MG63 (cell line): ENCODE measurements at regions not wholly inside any gene's neighbourhood (a gene's known extent, or its start where the extent isn't known, plus 50 kb on each side); places are given as distances from the start of the nearest gene placed in this dataset.

ENCODE experiments used
- DNase-seq: peaks from one replicate; pipeline ENCODE4 v3.0.0-alpha.2; 2020
- H3K27me3 ChIP-seq: fragments of 250-450 bp; sonication (Bioruptor Pico); 2 replicates; pipeline ENCODE4 v1.5.1; 2020; ENCODE audit warnings: mild to moderate bottlenecking, moderate library complexity
- H3K36me3 ChIP-seq: fragments of 250-450 bp; sonication (Bioruptor Pico); 2 replicates; pipeline ENCODE4 v1.5.1; 2020; ENCODE audit warnings: mild to moderate bottlenecking, moderate library complexity
- H3K4me3 ChIP-seq: fragments of 250-450 bp; sonication (Bioruptor Pico); 2 replicates; pipeline ENCODE4 v1.5.1; 2020; ENCODE audit warnings: mild to moderate bottlenecking, moderate library complexity
- H3K9me3 ChIP-seq: fragments of 250-450 bp; sonication (Bioruptor Pico); 2 replicates; pipeline ENCODE4 v1.5.1; 2020; ENCODE audit warnings: mild to moderate bottlenecking, moderate library complexity

- Histone ChIP-seq H3K27me3 (no peaks in the 10 kb centered on the region), H3K4me3 (no peak overlapping the region), H3K9me3 (no peaks in the 10 kb centered on the region; the same call in 1 of the 2 replicates), H3K36me3 (no peaks in the 10 kb centered on the region)
- no peak for DNase-seq
Observed at GRCh38 chr2:157959249-157959648, 83.1 kb upstream of the ACVR1 start.

GRCh38 chr2:157957596-157957995 lies 81.5 kb upstream of the ACVR1 start:
- no peak overlapping the region for H3K4me3 ChIP-seq
- H3K36me3 ChIP-seq, result no peaks in the 10 kb centered on the region
- DNase-seq, result no peak
- H3K27me3 ChIP-seq, result no peaks in the 10 kb centered on the region
- no peaks in the 10 kb centered on the region; the same call in 1 of the 2 replicates for H3K9me3 ChIP-seq

GRCh38 chr2:157952558-157952957 lies 76.4 kb upstream of the ACVR1 start:
- no peaks in the 10 kb centered on the region for H3K9me3 ChIP-seq
- H3K27me3 ChIP-seq, result no peaks in the 10 kb centered on the region
- no peak overlapping the region for H3K4me3 ChIP-seq
- no peaks in the 10 kb centered on the region for H3K36me3 ChIP-seq
- no peak for DNase-seq

GRCh38 chr2:157948856-157949255 lies 72.7 kb upstream of the ACVR1 start:
- no peak overlapping the region for H3K4me3 ChIP-seq
- no peaks in the 10 kb centered on the region for H3K27me3 ChIP-seq
- no peaks in the 10 kb centered on the region for H3K36me3 ChIP-seq
- no peak for DNase-seq
- no peaks in the 10 kb centered on the region for H3K9me3 ChIP-seq

GRCh38 chr2:157946919-157947557 lies 70.9 kb upstream of the ACVR1 start:
- DNase-seq, result no peak
- no peaks in the 10 kb centered on the region for H3K36me3 ChIP-seq
- H3K9me3 ChIP-seq, result no peaks in the 10 kb centered on the region
- H3K27me3 ChIP-seq, result no peaks in the 10 kb centered on the region
- no peak overlapping the region for H3K4me3 ChIP-seq

- Histone ChIP-seq H3K36me3 (no peaks in the 10 kb centered on the region), H3K4me3 (no peak overlapping the region), H3K27me3 (no peaks in the 10 kb centered on the region), H3K9me3 (no peaks in the 10 kb centered on the region)
- DNase-seq, result no peak
Observed at GRCh38 chr2:157940024-157940423, 63.9 kb upstream of the ACVR1 start.

- Histone ChIP-seq H3K27me3 (no peaks in the 10 kb centered on the region), H3K9me3 (no peaks in the 10 kb centered on the region), H3K36me3 (no peaks in the 10 kb centered on the region), H3K4me3 (no peak overlapping the region)
- no peak for DNase-seq
Observed at GRCh38 chr2:157938556-157938955, 62.4 kb upstream of the ACVR1 start.

- no peak for DNase-seq
Observed at GRCh38 chr2:157936406-157936805, 60.3 kb upstream of the ACVR1 start.

GRCh38 chr2:157935378-157935906 lies 59.3 kb upstream of the ACVR1 start:
- DNase-seq, result no peak
- Histone ChIP-seq H3K9me3 (no peaks in the 10 kb centered on the region), H3K36me3 (no peaks in the 10 kb centered on the region)

More at GRCh38 chr2:157936406-157936805, 60.3 kb upstream of the ACVR1 start:
- Histone ChIP-seq H3K4me3 (no peak overlapping the region), H3K27me3 (no peaks in the 10 kb centered on the region), H3K9me3 (no peaks in the 10 kb centered on the region), H3K36me3 (no peaks in the 10 kb centered on the region)

GRCh38 chr2:157934684-157935377 lies 58.7 kb upstream of the ACVR1 start:
- Histone ChIP-seq H3K36me3 (no peaks in the 10 kb centered on the region), H3K27me3 (no peaks in the 10 kb centered on the region; the same call in 1 of the 2 replicates), H3K9me3 (no peaks in the 10 kb centered on the region), H3K4me3 (no peak overlapping the region)
- no peak for DNase-seq

More at GRCh38 chr2:157935378-157935906, 59.3 kb upstream of the ACVR1 start:
- no peak overlapping the region for H3K4me3 ChIP-seq
- no peaks in the 10 kb centered on the region; the same call in 1 of the 2 replicates for H3K27me3 ChIP-seq

- no peak for DNase-seq
- no peaks in the 10 kb centered on the region for H3K9me3 ChIP-seq
- H3K4me3 ChIP-seq, result no peak overlapping the region
- H3K27me3 ChIP-seq, result no peaks in the 10 kb centered on the region; the same call in 1 of the 2 replicates
- H3K36me3 ChIP-seq, result no peaks in the 10 kb centered on the region
Observed at GRCh38 chr2:157933160-157933920, 57.2 kb upstream of the ACVR1 start.

GRCh38 chr2:157932480-157933159 lies 56.5 kb upstream of the ACVR1 start:
- Histone ChIP-seq H3K36me3 (no peaks in the 10 kb centered on the region), H3K4me3 (no peak overlapping the region), H3K27me3 (no peaks in the 10 kb centered on the region; the same call in 1 of the 2 replicates), H3K9me3 (no peaks in the 10 kb centered on the region)
- DNase-seq, result no peak

GRCh38 chr2:157931542-157931941 lies 55.4 kb upstream of the ACVR1 start:
- H3K4me3 ChIP-seq, result no peak overlapping the region
- no peaks in the 10 kb centered on the region; the same call in 1 of the 2 replicates for H3K27me3 ChIP-seq
- H3K36me3 ChIP-seq, result no peaks in the 10 kb centered on the region
- DNase-seq, result no peak
- H3K9me3 ChIP-seq, result no peaks in the 10 kb centered on the region

- H3K27me3 ChIP-seq, result no peaks in the 10 kb centered on the region; the same call in 1 of the 2 replicates
- H3K36me3 ChIP-seq, result no peaks in the 10 kb centered on the region
- no peaks in the 10 kb centered on the region for H3K9me3 ChIP-seq
- no peak overlapping the region for H3K4me3 ChIP-seq
- DNase-seq, result no peak
Observed at GRCh38 chr2:157930728-157931127, 54.6 kb upstream of the ACVR1 start.

- no peaks in the 10 kb centered on the region for H3K36me3 ChIP-seq
- DNase-seq, result no peak
- H3K27me3 ChIP-seq, result no peaks in the 10 kb centered on the region; the same call in 1 of the 2 replicates
- no peak overlapping the region for H3K4me3 ChIP-seq
- no peaks in the 10 kb centered on the region for H3K9me3 ChIP-seq
Observed at GRCh38 chr2:157929871-157930667, 53.9 kb upstream of the ACVR1 start.

GRCh38 chr2:157928372-157928771 lies 52.2 kb upstream of the ACVR1 start:
- no peaks in the 10 kb centered on the region; the same call in 1 of the 2 replicates for H3K27me3 ChIP-seq
- DNase-seq, result no peak
- no peaks in the 10 kb centered on the region for H3K36me3 ChIP-seq
- H3K4me3 ChIP-seq, result no peak overlapping the region
- no peaks in the 10 kb centered on the region for H3K9me3 ChIP-seq
